ENCODE measurements at regions not wholly inside any gene's neighbourhood (a gene's known extent, or its start where the extent isn't known, plus 50 kb on each side); places are given as distances from the start of the nearest gene placed in this dataset.
A peak's percentile ranks its signal among the peaks of the same experiment; 100 is the strongest.
"Not testable (repeated sequence)": the region's sequence is repeated elsewhere in the genome, so short reads cannot be mapped to it uniquely, and the experiment has no call there.

DNA sequence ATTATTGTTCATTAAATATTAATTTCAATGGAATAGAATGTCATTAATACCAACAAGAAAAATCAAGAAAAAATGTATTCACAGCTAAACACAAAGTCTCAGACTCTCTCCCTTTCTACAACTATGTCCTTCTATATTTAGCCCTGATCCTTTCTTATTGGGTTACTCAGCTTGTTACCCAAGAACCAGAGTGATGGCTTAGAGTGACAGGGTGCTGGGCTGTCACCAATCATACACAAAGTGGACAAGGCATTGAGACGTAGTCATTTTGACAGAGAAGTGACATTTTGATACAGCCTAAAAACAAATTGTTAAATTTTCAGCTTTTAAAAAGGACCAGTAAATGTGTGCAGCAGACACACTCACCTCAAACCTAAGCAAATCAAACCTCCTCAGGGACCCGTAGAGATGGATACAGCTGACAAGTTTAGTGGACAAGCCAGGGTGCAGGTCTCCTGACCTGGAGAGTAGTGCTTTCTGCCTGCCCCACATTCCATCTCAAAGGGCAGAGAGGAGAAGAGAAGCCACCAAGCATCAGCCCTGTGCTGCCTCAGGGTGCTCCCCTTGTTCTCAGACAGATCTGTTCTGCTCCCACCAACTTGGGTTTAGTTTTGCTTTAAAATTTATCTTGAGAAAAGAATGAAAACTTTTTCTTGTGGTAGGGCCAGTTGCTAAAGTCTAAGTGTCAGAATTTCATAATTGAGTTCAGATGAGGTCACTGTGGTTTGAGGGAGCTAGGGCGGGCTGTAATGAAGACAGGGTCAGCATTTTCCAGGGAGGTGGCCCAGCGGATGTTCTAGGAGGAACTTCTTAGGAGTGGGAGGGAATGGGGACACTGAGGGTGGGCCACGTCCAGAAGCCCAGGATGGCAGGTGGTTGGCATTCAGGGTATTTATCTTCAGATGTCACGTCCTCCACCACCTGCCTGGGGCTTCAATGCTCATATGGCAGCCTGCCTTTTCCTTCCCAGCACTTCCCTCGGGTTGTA lies 136.5 kb upstream of the TBL1XR1 start:
- no peak for DNase-seq (ENCODE audit: low spot score)

DNA sequence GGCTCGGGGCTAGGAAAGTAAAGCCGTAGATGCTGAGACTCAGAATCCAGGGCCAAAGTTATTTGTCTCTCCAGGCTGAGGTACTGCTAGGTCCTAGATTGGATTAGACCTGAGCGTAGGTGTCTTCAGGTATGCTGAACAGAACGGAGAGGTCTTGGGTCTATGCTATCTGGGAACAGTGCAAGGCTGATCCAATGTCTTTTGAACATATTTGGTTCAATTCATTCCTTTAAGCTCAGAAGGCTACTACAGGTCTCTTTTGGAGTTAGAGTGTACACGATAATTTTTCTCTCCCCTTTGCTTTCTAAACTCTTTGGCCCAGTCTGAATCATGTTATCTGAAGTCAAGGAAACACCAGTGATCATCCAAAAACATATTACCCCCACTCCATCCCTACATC lies 137.5 kb upstream of the TBL1XR1 start:
- intact Hi-C loops (cut with micrococcal nuclease), result no loop called here
- peaks cover 35% of the 10 kb centered on the region for H3K4me1 Mint-ChIP-seq (ENCODE audit: low read depth)
- H3K27me3 Mint-ChIP-seq (ENCODE audit: low read depth), result no peaks in the 10 kb centered on the region
- no peaks in the 10 kb centered on the region for H3K36me3 Mint-ChIP-seq (ENCODE audit: low read depth)
- no peaks in the 10 kb centered on the region for H3K9me3 Mint-ChIP-seq
- no peak for DNase-seq (ENCODE audit: low spot score)
- no peak overlapping the region for H3K27ac Mint-ChIP-seq
- H3K4me3 Mint-ChIP-seq (ENCODE audit: low read depth), result no peak overlapping the region

More for the DNA sequence above, 136.5 kb upstream of the TBL1XR1 start:
- intact Hi-C loops (cut with micrococcal nuclease), result no loop called here
- H3K4me3 Mint-ChIP-seq (ENCODE audit: low read depth), result no peak overlapping the region
- no peak overlapping the region for H3K27ac Mint-ChIP-seq
- peaks cover 27% of the 10 kb centered on the region for H3K4me1 Mint-ChIP-seq (ENCODE audit: low read depth)
- no peaks in the 10 kb centered on the region for H3K27me3 Mint-ChIP-seq (ENCODE audit: low read depth)
- no peaks in the 10 kb centered on the region for H3K36me3 Mint-ChIP-seq (ENCODE audit: low read depth)
- H3K9me3 Mint-ChIP-seq, result no peaks in the 10 kb centered on the region

DNA sequence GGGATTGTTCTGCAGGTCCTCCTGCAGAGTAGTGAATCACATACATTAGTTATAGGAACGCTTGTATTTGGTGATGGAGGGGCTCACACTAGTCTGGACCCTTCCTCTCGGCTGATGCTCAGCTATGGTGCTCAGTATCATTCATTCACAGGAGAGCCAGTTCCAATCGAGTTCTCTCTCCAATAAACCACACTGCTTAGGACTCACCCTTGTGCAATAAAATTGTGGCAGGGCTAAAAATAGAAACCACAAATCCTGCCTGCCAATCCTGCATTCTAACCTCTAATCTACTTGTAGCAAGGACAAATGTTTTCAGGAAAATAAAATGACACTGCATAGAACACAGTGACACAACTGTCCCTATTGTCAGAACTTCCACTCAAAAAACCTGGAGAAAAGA lies 138.4 kb upstream of the TBL1XR1 start:
- no peak for DNase-seq (ENCODE audit: low spot score)
- Mint-ChIP-seq H3K4me1 (ENCODE audit: low read depth) (peaks cover 38% of the 10 kb centered on the region), H3K9me3 (no peaks in the 10 kb centered on the region), H3K4me3 (ENCODE audit: low read depth) (no peak overlapping the region), H3K27me3 (ENCODE audit: low read depth) (no peaks in the 10 kb centered on the region), H3K36me3 (ENCODE audit: low read depth) (no peaks in the 10 kb centered on the region), H3K27ac (no peak overlapping the region)
- intact Hi-C loops (cut with micrococcal nuclease), result no loop called here

DNA sequence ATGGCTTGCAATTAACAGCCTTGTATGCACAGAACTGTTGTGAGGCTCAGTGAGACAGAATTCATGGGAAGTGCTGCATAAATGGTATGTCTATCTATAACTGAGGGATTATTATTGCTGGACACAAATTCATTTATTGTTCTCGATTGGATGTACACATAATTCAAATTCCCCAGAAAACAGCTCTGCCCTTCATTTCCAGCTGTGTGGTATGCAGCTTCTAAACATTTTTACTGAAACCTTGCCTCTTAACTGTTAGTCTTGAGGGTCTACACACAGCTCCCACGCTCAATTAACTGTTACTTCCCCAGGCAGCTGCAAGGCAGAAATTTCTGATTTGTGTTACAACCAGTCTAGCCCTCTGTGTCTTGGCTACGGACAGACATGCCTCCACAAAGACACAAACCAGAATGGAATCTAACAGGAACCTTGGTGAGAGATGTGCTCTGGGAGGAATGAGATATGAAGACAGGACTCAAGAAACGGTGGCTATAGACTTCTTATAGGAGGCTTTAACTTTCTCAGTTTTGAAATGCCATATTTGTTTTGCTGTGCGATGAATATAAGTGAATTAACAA lies 139.7 kb upstream of the TBL1XR1 start:
- DNase-seq (ENCODE audit: low spot score), result no peak
- no peaks in the 10 kb centered on the region for H3K36me3 Mint-ChIP-seq (ENCODE audit: low read depth)
- H3K4me3 Mint-ChIP-seq (ENCODE audit: low read depth), result no peak overlapping the region
- H3K9me3 Mint-ChIP-seq, result no peaks in the 10 kb centered on the region
- no peaks in the 10 kb centered on the region for H3K27me3 Mint-ChIP-seq (ENCODE audit: low read depth)
- intact Hi-C loops (cut with micrococcal nuclease), result loop anchor here (1.0 kb wide), 7 partner anchors 9 to 450 kb away; no protein-coding TSS in a partner anchor
- H3K4me1 Mint-ChIP-seq (ENCODE audit: low read depth), result peaks cover 42% of the 10 kb centered on the region
- peak overlapping the region; percentile 87 for H3K27ac Mint-ChIP-seq

DNA sequence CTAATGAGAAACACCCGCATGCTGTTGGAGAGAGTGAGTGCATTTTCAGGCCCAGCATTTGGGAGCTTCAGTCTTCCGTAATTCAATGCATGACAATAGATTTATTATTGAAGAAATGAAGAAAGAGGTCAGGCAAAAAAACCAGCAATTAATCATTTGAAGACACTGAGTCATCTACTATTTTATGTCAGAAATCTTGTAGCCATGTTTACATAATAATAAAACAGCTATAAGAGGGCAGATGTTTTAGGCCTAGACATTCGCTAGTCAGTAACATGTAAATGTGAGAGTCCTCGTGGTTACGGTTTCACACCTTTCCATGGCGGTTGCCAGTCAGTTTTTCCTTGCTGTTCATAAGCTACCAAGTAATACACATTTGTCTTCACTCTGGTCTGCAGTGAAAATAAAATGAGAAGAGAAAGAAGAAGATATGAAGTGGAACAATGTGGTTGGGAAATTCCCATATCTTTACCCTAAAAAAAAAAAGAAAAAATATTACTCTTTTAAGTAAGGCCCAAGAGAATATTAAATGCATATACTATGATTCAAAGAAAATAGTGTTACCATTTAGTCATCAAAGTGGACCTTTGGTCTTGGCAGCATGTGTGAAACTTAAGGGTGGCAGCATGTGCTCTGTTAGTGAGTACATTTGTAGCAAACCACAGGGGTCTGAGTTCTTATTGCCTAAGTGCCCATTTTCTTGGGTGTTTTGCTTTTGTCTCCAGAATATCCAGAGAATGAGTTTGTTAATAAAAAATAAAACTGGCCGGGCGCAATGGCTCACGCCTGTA lies 140.5 kb upstream of the TBL1XR1 start:
- Mint-ChIP-seq H3K27me3 (ENCODE audit: low read depth) (no peaks in the 10 kb centered on the region), H3K4me1 (ENCODE audit: low read depth) (peaks cover 45% of the 10 kb centered on the region), H3K27ac (peak overlapping the region; percentile 87), H3K9me3 (no peaks in the 10 kb centered on the region), H3K36me3 (ENCODE audit: low read depth) (no peaks in the 10 kb centered on the region), H3K4me3 (ENCODE audit: low read depth) (no peak overlapping the region)
- DNase-seq (ENCODE audit: low spot score), result peak; percentile 43
- intact Hi-C loops (cut with micrococcal nuclease), result loop anchor here (1.0 kb wide), 7 partner anchors 9 to 450 kb away; no protein-coding TSS in a partner anchor

DNA sequence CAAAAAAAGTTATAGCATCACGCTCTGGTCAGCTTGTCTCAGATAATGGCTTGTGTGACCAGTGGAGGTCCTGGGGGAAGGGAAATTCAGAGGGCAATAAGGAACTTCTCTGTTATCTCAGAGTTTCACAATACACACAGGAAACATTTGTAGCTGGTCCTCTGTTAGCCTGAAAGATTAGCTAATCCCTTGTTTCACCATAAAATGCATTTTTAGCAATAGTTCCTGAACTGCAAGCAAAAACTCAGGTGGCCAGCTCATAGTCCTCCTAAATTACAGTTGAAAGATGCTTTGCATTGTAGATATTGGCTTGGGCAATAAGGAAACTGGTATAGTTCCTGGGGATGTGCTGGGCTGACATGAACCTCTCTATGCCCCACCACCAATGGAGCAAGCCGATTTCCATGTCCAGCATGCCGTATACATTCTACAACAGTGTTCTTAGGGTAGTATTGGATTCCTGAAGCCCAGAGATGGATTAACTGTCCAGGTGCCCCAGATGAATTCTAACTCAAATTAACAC lies 141.5 kb upstream of the TBL1XR1 start:
- H3K27ac Mint-ChIP-seq, result peak overlapping the region; percentile 61
- no peak for DNase-seq (ENCODE audit: low spot score)
- H3K4me3 Mint-ChIP-seq (ENCODE audit: low read depth), result no peak overlapping the region
- intact Hi-C loops (cut with micrococcal nuclease), result no loop called here
- H3K27me3 Mint-ChIP-seq (ENCODE audit: low read depth), result no peaks in the 10 kb centered on the region
- no peaks in the 10 kb centered on the region for H3K36me3 Mint-ChIP-seq (ENCODE audit: low read depth)
- H3K9me3 Mint-ChIP-seq, result no peaks in the 10 kb centered on the region
- H3K4me1 Mint-ChIP-seq (ENCODE audit: low read depth), result peaks cover 42% of the 10 kb centered on the region

DNA sequence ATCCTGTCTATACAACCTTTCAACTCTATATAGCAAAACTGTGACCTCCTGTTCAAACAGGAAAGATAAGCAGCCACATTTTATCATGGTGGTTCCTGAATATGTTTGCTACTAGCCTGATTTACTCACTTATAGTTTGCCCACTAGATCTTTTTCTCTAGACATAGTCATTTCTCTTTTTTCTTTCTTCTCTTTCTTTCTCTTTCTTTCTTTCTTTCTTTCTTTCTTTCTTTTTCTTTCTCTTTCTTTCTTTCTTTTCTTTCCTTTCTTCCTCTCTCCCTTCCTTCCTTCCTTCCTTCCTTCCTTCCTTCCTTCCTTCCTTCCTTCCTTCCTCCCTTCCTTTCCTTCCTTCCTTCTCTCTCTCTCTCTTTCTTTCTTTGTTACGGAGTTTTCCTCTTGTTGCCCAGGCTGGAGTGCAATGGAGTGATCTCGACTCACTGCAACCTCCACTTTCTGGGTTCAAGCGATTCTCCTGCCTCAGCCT lies 142.0 kb upstream of the TBL1XR1 start:
- DNase-seq (ENCODE audit: low spot score); H3K9me3 Mint-ChIP-seq; H3K36me3 Mint-ChIP-seq (ENCODE audit: low read depth); intact Hi-C loops (cut with micrococcal nuclease); H3K27me3 Mint-ChIP-seq (ENCODE audit: low read depth); H3K4me3 Mint-ChIP-seq (ENCODE audit: low read depth): not testable (repeated sequence)
- Mint-ChIP-seq H3K4me1 (ENCODE audit: low read depth) (peaks cover 39% of the 10 kb centered on the region), H3K27ac (peak overlapping the region; percentile 61)

DNA sequence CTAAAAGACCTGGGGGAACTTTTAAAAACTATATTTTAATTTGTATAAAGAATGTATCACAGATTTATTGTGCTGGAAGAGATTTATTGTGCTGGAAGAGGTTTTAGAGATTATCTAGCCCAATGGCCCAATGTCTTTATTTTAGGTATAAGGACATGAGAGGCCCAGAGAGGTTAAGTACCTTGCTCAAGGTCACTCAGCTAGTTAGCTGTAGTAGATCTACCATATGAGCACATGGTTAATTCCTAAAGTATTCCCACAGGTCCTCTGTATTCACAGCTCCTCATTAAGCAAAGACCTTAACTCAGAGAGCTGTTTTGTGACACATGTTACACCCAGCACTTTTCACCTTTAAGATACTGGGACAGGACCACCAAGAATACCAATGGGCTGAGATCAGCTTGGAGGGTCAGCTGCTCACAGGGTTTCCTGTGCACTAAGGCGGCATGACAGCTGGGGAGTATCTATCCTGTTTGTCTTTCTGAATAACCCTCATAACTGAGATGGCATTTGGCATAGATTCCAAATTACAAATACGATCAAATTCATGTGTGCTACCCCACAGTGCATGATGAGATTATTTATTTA lies 143.1 kb upstream of the TBL1XR1 start:
- DNase-seq (ENCODE audit: low spot score), result no peak
- H3K9me3 Mint-ChIP-seq, result no peaks in the 10 kb centered on the region
- peaks cover 46% of the 10 kb centered on the region for H3K4me1 Mint-ChIP-seq (ENCODE audit: low read depth)
- intact Hi-C loops (cut with micrococcal nuclease), result no loop called here
- no peaks in the 10 kb centered on the region for H3K36me3 Mint-ChIP-seq (ENCODE audit: low read depth)
- no peaks in the 10 kb centered on the region for H3K27me3 Mint-ChIP-seq (ENCODE audit: low read depth)
- no peak overlapping the region for H3K27ac Mint-ChIP-seq
- no peak overlapping the region for H3K4me3 Mint-ChIP-seq (ENCODE audit: low read depth)

DNA sequence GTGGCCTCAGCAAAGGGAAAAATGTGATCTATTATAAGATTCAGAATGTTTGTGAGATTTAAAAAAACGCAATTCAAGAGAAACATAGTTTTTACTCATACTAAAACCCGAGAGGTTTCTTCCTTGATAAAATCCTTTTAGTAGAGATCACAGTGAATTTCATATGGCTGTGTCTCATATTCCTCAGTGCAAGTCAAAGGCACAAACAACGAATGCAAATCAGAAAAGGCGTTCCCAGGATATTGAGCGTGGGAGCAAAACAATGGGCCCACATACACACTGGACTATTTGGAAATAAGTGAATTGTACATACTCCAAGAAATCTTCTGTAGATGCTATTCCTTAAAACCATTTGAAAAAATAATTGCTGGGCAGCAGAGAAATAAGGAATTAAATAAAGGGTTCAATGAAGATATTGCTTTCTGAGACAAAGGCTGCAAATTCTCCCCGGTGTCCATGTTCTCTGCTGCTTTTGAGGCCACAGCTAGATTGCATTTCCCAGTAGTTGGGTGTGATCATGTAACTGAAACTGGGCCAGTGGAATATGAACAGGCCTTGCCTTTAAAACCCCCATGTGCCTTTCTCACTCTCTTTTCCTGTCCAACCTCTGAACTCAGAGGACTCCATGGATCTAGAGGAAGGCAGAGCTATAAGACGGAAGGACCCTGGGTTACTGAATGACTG lies 144.6 kb upstream of the TBL1XR1 start:
- Mint-ChIP-seq H3K27ac (no peak overlapping the region), H3K27me3 (ENCODE audit: low read depth) (no peaks in the 10 kb centered on the region), H3K36me3 (ENCODE audit: low read depth) (no peaks in the 10 kb centered on the region), H3K4me3 (ENCODE audit: low read depth) (no peak overlapping the region), H3K4me1 (ENCODE audit: low read depth) (peaks cover 53% of the 10 kb centered on the region), H3K9me3 (no peaks in the 10 kb centered on the region)
- no peak for DNase-seq (ENCODE audit: low spot score)
- intact Hi-C loops (cut with micrococcal nuclease), result no loop called here

DNA sequence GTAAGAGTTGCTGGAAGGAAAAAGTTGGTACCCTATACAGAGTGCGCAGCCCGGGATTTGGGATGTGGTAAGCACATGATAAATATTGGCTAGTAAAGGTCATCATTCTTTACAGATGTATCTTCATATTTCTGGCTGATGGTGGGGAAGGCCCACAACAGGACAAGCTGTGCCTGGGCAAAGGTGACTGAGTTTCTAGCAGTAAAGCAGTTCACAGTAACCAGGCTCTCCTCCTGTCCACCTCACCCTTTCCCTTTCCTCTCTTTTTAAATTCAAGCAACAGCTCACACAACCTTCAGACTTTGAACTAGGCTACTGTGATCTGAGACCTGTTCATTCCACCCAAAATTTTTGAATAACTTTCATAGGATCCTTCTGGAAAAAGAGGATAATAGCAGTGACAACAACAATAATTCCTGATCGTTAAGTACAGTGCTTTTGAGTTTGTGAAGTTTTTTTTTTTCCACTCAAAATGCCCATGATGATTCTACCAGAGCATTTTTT lies 145.9 kb upstream of the TBL1XR1 start:
- intact Hi-C loops (cut with micrococcal nuclease), result no loop called here
- H3K36me3 Mint-ChIP-seq (ENCODE audit: low read depth), result no peaks in the 10 kb centered on the region
- peaks cover 52% of the 10 kb centered on the region for H3K4me1 Mint-ChIP-seq (ENCODE audit: low read depth)

DNA sequence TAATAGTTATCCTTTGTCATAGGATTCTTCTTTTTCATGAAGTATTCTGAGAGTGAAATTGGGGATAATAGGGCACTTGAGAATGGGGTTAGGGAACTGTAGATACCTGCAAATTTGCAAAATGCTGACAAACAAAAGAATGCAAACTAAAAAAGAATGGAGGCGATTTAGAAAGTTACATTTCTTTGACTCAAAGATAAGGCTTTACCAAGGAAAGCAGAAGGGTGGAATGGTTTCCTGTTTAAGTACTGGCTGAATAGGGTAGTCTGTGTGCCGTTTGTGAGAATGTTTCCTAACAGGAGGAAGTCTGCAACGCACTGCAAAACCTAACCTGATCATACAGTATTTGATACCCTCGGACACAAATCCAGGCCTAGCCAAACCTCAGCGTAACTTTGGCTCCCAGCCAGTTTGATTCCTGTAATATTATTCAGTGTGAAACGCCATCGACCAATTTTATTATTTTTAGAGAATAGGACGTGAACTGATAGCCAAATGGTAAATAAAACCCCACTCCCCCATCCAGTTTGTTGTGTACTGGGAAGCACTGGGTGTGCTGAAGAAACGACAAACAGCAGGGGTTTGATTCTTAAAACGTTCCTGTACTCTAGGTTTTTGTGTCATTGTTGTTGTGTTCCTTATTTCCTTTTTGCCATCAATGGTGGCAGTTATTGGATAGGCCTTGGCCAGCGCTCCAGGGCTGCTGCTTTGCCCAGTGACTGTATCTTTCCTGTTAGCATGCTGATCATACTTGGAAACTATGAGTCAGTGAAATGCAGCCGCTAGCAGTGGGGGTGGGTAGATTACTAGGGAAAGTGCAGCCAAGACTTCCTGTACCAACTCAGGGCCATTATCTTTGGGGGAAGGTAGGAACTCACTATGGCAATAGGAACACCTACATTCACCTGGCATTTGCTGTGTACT lies 148.0 kb upstream of the TBL1XR1 start:
- intact Hi-C loops (cut with micrococcal nuclease), result loop anchor here (1.0 kb wide), 1 partner anchor 13 kb away; no protein-coding TSS in a partner anchor
- Mint-ChIP-seq H3K4me1 (ENCODE audit: low read depth) (peaks cover 39% of the 10 kb centered on the region), H3K4me3 (ENCODE audit: low read depth) (peak overlapping the region; percentile 3)

More for the DNA sequence above, 145.9 kb upstream of the TBL1XR1 start:
- no peak for DNase-seq (ENCODE audit: low spot score)
- no peak overlapping the region for H3K27ac Mint-ChIP-seq
- no peaks in the 10 kb centered on the region for H3K9me3 Mint-ChIP-seq
- no peaks in the 10 kb centered on the region for H3K27me3 Mint-ChIP-seq (ENCODE audit: low read depth)
- H3K4me3 Mint-ChIP-seq (ENCODE audit: low read depth), result no peak overlapping the region

More for the DNA sequence above, 148.0 kb upstream of the TBL1XR1 start:
- H3K9me3 Mint-ChIP-seq, result no peaks in the 10 kb centered on the region
- no peaks in the 10 kb centered on the region for H3K36me3 Mint-ChIP-seq (ENCODE audit: low read depth)
- DNase-seq (ENCODE audit: low spot score), result peak; percentile 67
- H3K27ac Mint-ChIP-seq, result peak overlapping the region; percentile 83
- no peaks in the 10 kb centered on the region for H3K27me3 Mint-ChIP-seq (ENCODE audit: low read depth)
